HCT116 (cell line): ENCODE measurements at regions not wholly inside any gene's neighbourhood (a gene's known extent, or its start where the extent isn't known, plus 50 kb on each side); places are given as distances from the start of the nearest gene placed in this dataset.

ENCODE experiments used
- ATAC-seq: fragments of 200-7000 bp; cut with Tn5 transposase; 2 replicates; pipeline ENCODE4 v1.9.1; 2020; ENCODE audit warnings: mild to moderate bottlenecking, moderate library complexity
- BruUV-seq: library from RNA; stranded (reverse); fragments of 400-500 nt; replicated peaks from 2 replicates; lab custom pipeline; 2021; lab: Mats Ljungman, UMichigan
- CTCF ChIA-PET: fragments of 300-600 bp; sonication (Branson Sonifier 250); formaldehyde crosslinking; loops from one replicate; lab custom pipeline; 2021; ENCODE audit warnings: antibody characterized with exemption; lab: Charles Lee
- POLR2A ChIA-PET: fragments of 300-600, 350-600 bp; sonication (Branson Sonifier 250); formaldehyde crosslinking; loops from one replicate; lab custom pipeline; 2021; ENCODE audit warnings: antibody characterized with exemption; lab: Charles Lee
- RAD21 ChIA-PET, 2 experiments: fragments of 300-600 bp; sonication (Branson Sonifier 250); formaldehyde crosslinking; loops; one replicate each; lab custom pipeline; 2023; ENCODE audit warnings: low total read pairs in 2 of 2; ENCODE audit not compliant: uncharacterized antibody in 2 of 2, unreplicated experiment in 2 of 2, low non-redundant PET in 1 of 2; lab: Charles Lee
- DNase-seq: peaks from one replicate; pipeline ENCODE4 v3.0.0-alpha.2; 2010; ENCODE audit warnings: low read depth, low spot score
- H2AFZ ChIP-seq: fragments of 200-600 bp; shearing (Covaris generic), sonication (generic); 2 replicates; pipeline ENCODE4 v1.6.1; 2017; ENCODE audit warnings: low read depth, mixed run types, mixed read lengths, antibody characterized with exemption, low read length; ENCODE audit not compliant: poor library complexity, severe bottlenecking
- H3K27ac ChIP-seq: 2 replicates; pipeline ENCODE4 v1.5.1; 2012; ENCODE audit warnings: low read depth, low read length
- H3K27me3 ChIP-seq: fragments of 200-600 bp; sonication (generic); 2 replicates; pipeline ENCODE4 v1.6.1; 2016; ENCODE audit warnings: mixed run types, low read length, mixed read lengths; ENCODE audit not compliant: insufficient read depth
- H3K36me3 ChIP-seq, 2 experiments: fragments of 200-500 bp in 1 of 2; fragments of 200-600 bp in 1 of 2; sonication (Bioruptor generic) in 1 of 2; sonication (generic) in 1 of 2; 2 replicates each; pipeline versions ENCODE4 v1.5.1 to v1.6.1; 2014 to 2016; ENCODE audit warnings: low read length in 2 of 2, inconsistent platforms in 1 of 2, mixed read lengths in 1 of 2, mixed run types in 1 of 2; ENCODE audit not compliant: insufficient read depth in 2 of 2, control insufficient read depth in 1 of 2
- H3K4me1 ChIP-seq, 2 experiments: fragments of 200-600 bp in 1 of 2; sonication (generic) in 1 of 2; 2 replicates each; pipeline versions ENCODE4 v1.5.1 to v1.6.1; 2012 to 2017; ENCODE audit warnings: low read length in 2 of 2, inconsistent platforms in 1 of 2, mild to moderate bottlenecking in 1 of 2, mixed read lengths in 1 of 2, mixed run types in 1 of 2, moderate library complexity in 1 of 2; ENCODE audit not compliant: insufficient read depth in 2 of 2, control insufficient read depth in 1 of 2
- H3K4me2 ChIP-seq: fragments of 200-600 bp; sonication (generic); 2 replicates; pipeline ENCODE4 v1.6.1; 2017; ENCODE audit warnings: mixed run types, low read length, mixed read lengths
- H3K4me3 ChIP-seq, 2 experiments: fragments of 200-600 bp in 1 of 2; sonication (generic) in 1 of 2; replicated peaks in 1 of 2; 2 replicates each; pipeline ENCODE4 v1.5.1; 2011 to 2016; ENCODE audit warnings: low read length in 2 of 2, control low read depth in 1 of 2, low read depth in 1 of 2, mild to moderate bottlenecking in 1 of 2, mixed read lengths in 1 of 2, mixed run types in 1 of 2
- H3K79me2 ChIP-seq: fragments of 200-600 bp; sonication (generic); 2 replicates; pipeline ENCODE4 v1.6.1; 2017; ENCODE audit warnings: mild to moderate bottlenecking, mixed run types, low read length, moderate library complexity, mixed read lengths; ENCODE audit not compliant: insufficient read depth
- H3K9ac ChIP-seq: fragments of 200-600 bp; sonication (generic); 2 replicates; pipeline ENCODE4 v1.6.1; 2016; ENCODE audit warnings: low read length, mixed read lengths
- H3K9me2 ChIP-seq: fragments of 200-600 bp; sonication (generic), shearing (Covaris generic); 2 replicates; pipeline ENCODE4 v1.6.1; 2017; ENCODE audit warnings: mixed run types, mild to moderate bottlenecking, moderate library complexity; ENCODE audit not compliant: insufficient read depth
- H3K9me3 ChIP-seq, 2 experiments: fragments of 200-500 bp in 1 of 2; fragments of 200-600 bp in 1 of 2; sonication (Bioruptor generic) in 1 of 2; sonication (generic) in 1 of 2; 2 replicates each; pipeline ENCODE4 v1.6.1; 2014 to 2017; ENCODE audit warnings: low read length in 2 of 2, mixed read lengths in 2 of 2, inconsistent platforms in 1 of 2, low read depth in 1 of 2, mild to moderate bottlenecking in 1 of 2, mixed run types in 1 of 2, moderate library complexity in 1 of 2; ENCODE audit not compliant: control insufficient read depth in 1 of 2, insufficient read depth in 1 of 2
- H4K20me1 ChIP-seq: fragments of 200-600 bp; sonication (generic), shearing (Covaris generic); 2 replicates; pipeline ENCODE4 v1.6.1; 2017; ENCODE audit warnings: mixed run types, mild to moderate bottlenecking, moderate library complexity; ENCODE audit not compliant: insufficient read depth
- CEBPB ChIP-seq: IDR thresholded peaks from 2 replicates; pipeline ENCODE4 v1.6.1; 2012; ENCODE audit warnings: low read depth
- EGR1 ChIP-seq: IDR thresholded peaks from 2 replicates; pipeline ENCODE4 v1.6.1; 2012; ENCODE audit warnings: low read depth
- FOSL1 ChIP-seq: IDR thresholded peaks from 2 replicates; pipeline ENCODE4 v1.6.1; 2012; ENCODE audit warnings: low read depth
- JUND ChIP-seq: IDR thresholded peaks from 2 replicates; pipeline ENCODE4 v1.6.1; 2012
- POLR2A ChIP-seq: IDR thresholded peaks from 2 replicates; pipeline ENCODE4 v1.7.0; 2011; ENCODE audit warnings: borderline replicate concordance; ENCODE audit not compliant: insufficient read depth, insufficient read length; ENCODE audit errors: extremely low read depth
- POLR2AphosphoS5 ChIP-seq: IDR thresholded peaks from 2 replicates; pipeline ENCODE4 v1.6.1; 2011; ENCODE audit warnings: mild to moderate bottlenecking, low read depth, low read length, moderate library complexity
- RAD21 ChIP-seq: IDR thresholded peaks from 2 replicates; pipeline ENCODE4 v1.6.1; 2012; ENCODE audit warnings: low read depth, mild to moderate bottlenecking
- SIN3A ChIP-seq: IDR thresholded peaks from 2 replicates; pipeline ENCODE4 v1.6.1; 2012; ENCODE audit warnings: low read depth
- TCF7L2 ChIP-seq: IDR thresholded peaks from 2 replicates; pipeline ENCODE4 v1.7.0; 2011; ENCODE audit warnings: borderline replicate concordance, inconsistent platforms; ENCODE audit not compliant: insufficient read depth, insufficient read length; ENCODE audit errors: extremely low read depth
- ZNF274 ChIP-seq: fragments of 200-500 bp; sonication (Bioruptor generic); IDR thresholded peaks from 2 replicates; pipeline ENCODE4 v1.6.1; 2014; ENCODE audit warnings: mild to moderate bottlenecking, low read depth, low read length, inconsistent platforms
- intact Hi-C: fragments of 100-400 bp; cut with micrococcal nuclease; formaldehyde crosslinking; loops from 2 replicates; pipeline ENCODE4 v1.10.0; 2022
- TF ChIP-seq, protein P1 (sequence below): IDR thresholded peaks from 2 replicates; pipeline ENCODE4 v1.6.1; 2012
- TF ChIP-seq, protein P2 (sequence below), 3 experiments: fragments of 200-600 bp in 1 of 3; sonication (generic) in 1 of 3; IDR thresholded peaks in 2 of 3; conservative IDR thresholded peaks in 1 of 3; 2 replicates each; pipeline ENCODE4 v1.5.1; 2012 to 2017; ENCODE audit warnings: low read depth in 2 of 3, low read length in 2 of 3, antibody characterized with exemption in 1 of 3, borderline replicate concordance in 1 of 3, control low read depth in 1 of 3, mild to moderate bottlenecking in 1 of 3, mixed read lengths in 1 of 3, mixed run types in 1 of 3, moderate library complexity in 1 of 3; ENCODE audit not compliant: insufficient read depth in 1 of 3
- TF ChIP-seq, protein P3 (sequence below): IDR thresholded peaks from 2 replicates; pipeline ENCODE4 v1.6.1; 2012; ENCODE audit warnings: low read depth
- TF ChIP-seq, protein P4 (sequence below): IDR thresholded peaks from 2 replicates; pipeline ENCODE4 v1.6.1; 2011; ENCODE audit warnings: mild to moderate bottlenecking, low read length, moderate library complexity; ENCODE audit not compliant: insufficient replicate concordance; ENCODE audit errors: extremely low read depth
- TF ChIP-seq, protein P5 (sequence below): IDR thresholded peaks from 2 replicates; pipeline ENCODE4 v1.6.1; 2012

DNA sequence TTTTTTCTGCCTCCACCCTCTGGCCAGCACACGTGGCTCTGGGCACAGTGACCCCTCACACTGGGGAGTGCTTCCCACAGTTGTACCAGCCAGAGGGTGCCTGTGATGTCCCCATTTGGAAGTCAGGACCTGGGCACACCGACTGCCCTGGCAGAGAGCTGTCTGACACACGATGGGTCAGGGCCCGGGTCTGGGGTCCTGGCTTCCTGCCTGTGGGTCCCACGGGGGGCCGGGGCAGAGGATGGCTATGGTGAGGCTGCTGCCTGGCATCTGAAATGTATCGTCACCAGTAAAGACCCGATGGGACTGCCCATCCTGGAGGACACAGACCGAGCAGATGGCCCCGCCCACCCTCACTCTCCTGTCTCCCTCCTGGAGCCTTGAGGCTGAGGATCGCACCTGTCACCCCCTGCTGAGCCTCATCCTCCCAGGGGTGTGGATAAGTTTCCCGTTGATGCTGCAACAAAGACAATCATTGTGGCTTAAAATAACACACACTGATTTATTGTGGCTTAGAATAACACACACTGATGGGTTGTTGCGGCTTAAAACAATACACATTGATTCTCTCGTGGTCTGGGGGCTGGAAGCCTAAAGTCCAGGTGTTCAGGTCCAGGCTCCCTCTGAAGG, 88.8 kb upstream of the TTC34 start:
- Histone ChIP-seq H3K9me3 (no peaks in the 10 kb centered on the region), H3K4me3 (no peak overlapping the region), H3K4me1 (no peaks in the 10 kb centered on the region), H3K36me3 (no peaks in the 10 kb centered on the region), H3K9ac (no peak overlapping the region), H2AFZ (no peak overlapping the region), H3K9me2 (no peaks in the 10 kb centered on the region), H3K27me3 (no peaks in the 10 kb centered on the region), H4K20me1 (no peaks in the 10 kb centered on the region), H3K27ac (no peak overlapping the region), H3K4me2 (no peak overlapping the region), H3K79me2 (no peaks in the 10 kb centered on the region)
- intact Hi-C loops = no loop called here
- BruUV-seq = no TSS peak
- TF ChIP-seq JUND (no peak), EGR1 (no peak), ZNF274 (no peak), RAD21 (no peak), FOSL1 (no peak), POLR2A (no peak), SIN3A (no peak), TCF7L2 (no peak), CEBPB (no peak), POLR2AphosphoS5 (no peak)
- TF ChIP-seq, protein P1, sequence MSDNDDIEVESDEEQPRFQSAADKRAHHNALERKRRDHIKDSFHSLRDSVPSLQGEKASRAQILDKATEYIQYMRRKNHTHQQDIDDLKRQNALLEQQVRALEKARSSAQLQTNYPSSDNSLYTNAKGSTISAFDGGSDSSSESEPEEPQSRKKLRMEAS = no peak
- TF ChIP-seq, protein P2, sequence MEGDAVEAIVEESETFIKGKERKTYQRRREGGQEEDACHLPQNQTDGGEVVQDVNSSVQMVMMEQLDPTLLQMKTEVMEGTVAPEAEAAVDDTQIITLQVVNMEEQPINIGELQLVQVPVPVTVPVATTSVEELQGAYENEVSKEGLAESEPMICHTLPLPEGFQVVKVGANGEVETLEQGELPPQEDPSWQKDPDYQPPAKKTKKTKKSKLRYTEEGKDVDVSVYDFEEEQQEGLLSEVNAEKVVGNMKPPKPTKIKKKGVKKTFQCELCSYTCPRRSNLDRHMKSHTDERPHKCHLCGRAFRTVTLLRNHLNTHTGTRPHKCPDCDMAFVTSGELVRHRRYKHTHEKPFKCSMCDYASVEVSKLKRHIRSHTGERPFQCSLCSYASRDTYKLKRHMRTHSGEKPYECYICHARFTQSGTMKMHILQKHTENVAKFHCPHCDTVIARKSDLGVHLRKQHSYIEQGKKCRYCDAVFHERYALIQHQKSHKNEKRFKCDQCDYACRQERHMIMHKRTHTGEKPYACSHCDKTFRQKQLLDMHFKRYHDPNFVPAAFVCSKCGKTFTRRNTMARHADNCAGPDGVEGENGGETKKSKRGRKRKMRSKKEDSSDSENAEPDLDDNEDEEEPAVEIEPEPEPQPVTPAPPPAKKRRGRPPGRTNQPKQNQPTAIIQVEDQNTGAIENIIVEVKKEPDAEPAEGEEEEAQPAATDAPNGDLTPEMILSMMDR (IDR thresholded peaks at IDR 0.05 in 2 of 3, conservative IDR thresholded peaks at IDR 0.05 in 1 of 3; ENCODE audit: borderline replicate concordance in 1 of 3, insufficient read depth in 1 of 3, low read depth in 2 of 3, low read length in 2 of 3) = no peak
- TF ChIP-seq, protein P3, sequence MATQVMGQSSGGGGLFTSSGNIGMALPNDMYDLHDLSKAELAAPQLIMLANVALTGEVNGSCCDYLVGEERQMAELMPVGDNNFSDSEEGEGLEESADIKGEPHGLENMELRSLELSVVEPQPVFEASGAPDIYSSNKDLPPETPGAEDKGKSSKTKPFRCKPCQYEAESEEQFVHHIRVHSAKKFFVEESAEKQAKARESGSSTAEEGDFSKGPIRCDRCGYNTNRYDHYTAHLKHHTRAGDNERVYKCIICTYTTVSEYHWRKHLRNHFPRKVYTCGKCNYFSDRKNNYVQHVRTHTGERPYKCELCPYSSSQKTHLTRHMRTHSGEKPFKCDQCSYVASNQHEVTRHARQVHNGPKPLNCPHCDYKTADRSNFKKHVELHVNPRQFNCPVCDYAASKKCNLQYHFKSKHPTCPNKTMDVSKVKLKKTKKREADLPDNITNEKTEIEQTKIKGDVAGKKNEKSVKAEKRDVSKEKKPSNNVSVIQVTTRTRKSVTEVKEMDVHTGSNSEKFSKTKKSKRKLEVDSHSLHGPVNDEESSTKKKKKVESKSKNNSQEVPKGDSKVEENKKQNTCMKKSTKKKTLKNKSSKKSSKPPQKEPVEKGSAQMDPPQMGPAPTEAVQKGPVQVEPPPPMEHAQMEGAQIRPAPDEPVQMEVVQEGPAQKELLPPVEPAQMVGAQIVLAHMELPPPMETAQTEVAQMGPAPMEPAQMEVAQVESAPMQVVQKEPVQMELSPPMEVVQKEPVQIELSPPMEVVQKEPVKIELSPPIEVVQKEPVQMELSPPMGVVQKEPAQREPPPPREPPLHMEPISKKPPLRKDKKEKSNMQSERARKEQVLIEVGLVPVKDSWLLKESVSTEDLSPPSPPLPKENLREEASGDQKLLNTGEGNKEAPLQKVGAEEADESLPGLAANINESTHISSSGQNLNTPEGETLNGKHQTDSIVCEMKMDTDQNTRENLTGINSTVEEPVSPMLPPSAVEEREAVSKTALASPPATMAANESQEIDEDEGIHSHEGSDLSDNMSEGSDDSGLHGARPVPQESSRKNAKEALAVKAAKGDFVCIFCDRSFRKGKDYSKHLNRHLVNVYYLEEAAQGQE = no peak
- TF ChIP-seq, protein P4, sequence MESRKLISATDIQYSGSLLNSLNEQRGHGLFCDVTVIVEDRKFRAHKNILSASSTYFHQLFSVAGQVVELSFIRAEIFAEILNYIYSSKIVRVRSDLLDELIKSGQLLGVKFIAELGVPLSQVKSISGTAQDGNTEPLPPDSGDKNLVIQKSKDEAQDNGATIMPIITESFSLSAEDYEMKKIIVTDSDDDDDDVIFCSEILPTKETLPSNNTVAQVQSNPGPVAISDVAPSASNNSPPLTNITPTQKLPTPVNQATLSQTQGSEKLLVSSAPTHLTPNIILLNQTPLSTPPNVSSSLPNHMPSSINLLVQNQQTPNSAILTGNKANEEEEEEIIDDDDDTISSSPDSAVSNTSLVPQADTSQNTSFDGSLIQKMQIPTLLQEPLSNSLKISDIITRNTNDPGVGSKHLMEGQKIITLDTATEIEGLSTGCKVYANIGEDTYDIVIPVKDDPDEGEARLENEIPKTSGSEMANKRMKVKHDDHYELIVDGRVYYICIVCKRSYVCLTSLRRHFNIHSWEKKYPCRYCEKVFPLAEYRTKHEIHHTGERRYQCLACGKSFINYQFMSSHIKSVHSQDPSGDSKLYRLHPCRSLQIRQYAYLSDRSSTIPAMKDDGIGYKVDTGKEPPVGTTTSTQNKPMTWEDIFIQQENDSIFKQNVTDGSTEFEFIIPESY = no peak
- TF ChIP-seq, protein P5, sequence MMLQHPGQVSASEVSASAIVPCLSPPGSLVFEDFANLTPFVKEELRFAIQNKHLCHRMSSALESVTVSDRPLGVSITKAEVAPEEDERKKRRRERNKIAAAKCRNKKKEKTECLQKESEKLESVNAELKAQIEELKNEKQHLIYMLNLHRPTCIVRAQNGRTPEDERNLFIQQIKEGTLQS = no peak
- ATAC-seq (no peak), DNase-seq (no peak)
- ChIA-PET RAD21 (no interaction called here), CTCF (no interaction called here), POLR2A (no interaction called here)
